Subcutaneous abdominal adipose tissue (tissue), 5 donors: ENCODE measurements at regions not wholly inside any gene's neighbourhood (a gene's known extent, or its start where the extent isn't known, plus 50 kb on each side); places are given as distances from the start of the nearest gene placed in this dataset.

ENCODE experiments used
- H3K27ac ChIP-seq: one replicate; pipeline ENCODE4 v1.7.0; 2013; ENCODE audit warnings: low read depth, mild to moderate bottlenecking, inconsistent platforms, low read length, moderate library complexity
- H3K27me3 ChIP-seq, 5 donors: one replicate each; pipeline ENCODE4 v1.7.0; 2013; ENCODE audit warnings: low read length in 5 of 5, inconsistent platforms in 1 of 5; ENCODE audit not compliant: control insufficient read depth in 5 of 5, insufficient read depth in 4 of 5
- H3K36me3 ChIP-seq, 5 donors: one replicate each; pipeline ENCODE4 v1.7.0; 2013; ENCODE audit warnings: low read length in 5 of 5; ENCODE audit not compliant: control insufficient read depth in 5 of 5, insufficient read depth in 5 of 5
- H3K4me1 ChIP-seq, 5 donors: one replicate each; pipeline ENCODE4 v1.7.0; 2013; ENCODE audit warnings: low read length in 5 of 5, mild to moderate bottlenecking in 3 of 5, moderate library complexity in 1 of 5; ENCODE audit not compliant: control insufficient read depth in 5 of 5, insufficient read depth in 5 of 5
- H3K4me3 ChIP-seq, 5 donors: one replicate each; pipeline ENCODE4 v1.7.0; 2013; ENCODE audit warnings: low read length in 5 of 5, low read depth in 1 of 5
- H3K9ac ChIP-seq, 5 donors: one replicate each; pipeline ENCODE4 v1.7.0; 2013; ENCODE audit warnings: low read length in 5 of 5, mild to moderate bottlenecking in 4 of 5, moderate library complexity in 3 of 5
- H3K9me3 ChIP-seq, 5 donors: one replicate each; pipeline ENCODE4 v1.7.0; 2013; ENCODE audit warnings: low read length in 5 of 5; ENCODE audit not compliant: control insufficient read depth in 5 of 5
- donor health status: healthy.
- donor health status: healthy.
- donor health status: healthy.
- donor health status: healthy.
- donor health status: healthy.

DNA sequence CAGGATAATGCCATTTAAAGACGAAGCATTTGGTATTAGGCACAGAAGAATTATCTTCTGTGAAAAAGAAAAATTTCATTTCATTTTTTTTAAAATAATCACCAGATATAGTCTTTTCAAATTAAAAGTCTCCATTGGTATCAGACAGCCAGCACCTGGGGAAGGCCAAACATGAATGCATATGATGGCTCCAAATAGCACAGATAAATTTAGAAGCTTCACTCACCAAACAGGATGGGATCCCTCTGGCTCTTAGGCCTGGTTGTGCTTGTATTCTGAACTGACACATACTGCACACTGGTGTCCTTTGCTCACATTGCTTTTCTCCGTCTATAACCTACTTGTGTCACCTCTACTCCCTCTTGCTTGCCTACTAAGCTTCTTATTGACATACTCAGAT is 169.5 kb upstream of the CHRM2 start:
- no peak overlapping the region for H3K27ac ChIP-seq
- H3K27me3 ChIP-seq, result no peaks in the 10 kb centered on the region
- no peak overlapping the region for H3K4me3 ChIP-seq
- H3K9me3 ChIP-seq, result no peaks in the 10 kb centered on the region
- no peak overlapping the region for H3K9ac ChIP-seq
- no peaks in the 10 kb centered on the region for H3K36me3 ChIP-seq
- no peaks in the 10 kb centered on the region for H3K4me1 ChIP-seq

DNA sequence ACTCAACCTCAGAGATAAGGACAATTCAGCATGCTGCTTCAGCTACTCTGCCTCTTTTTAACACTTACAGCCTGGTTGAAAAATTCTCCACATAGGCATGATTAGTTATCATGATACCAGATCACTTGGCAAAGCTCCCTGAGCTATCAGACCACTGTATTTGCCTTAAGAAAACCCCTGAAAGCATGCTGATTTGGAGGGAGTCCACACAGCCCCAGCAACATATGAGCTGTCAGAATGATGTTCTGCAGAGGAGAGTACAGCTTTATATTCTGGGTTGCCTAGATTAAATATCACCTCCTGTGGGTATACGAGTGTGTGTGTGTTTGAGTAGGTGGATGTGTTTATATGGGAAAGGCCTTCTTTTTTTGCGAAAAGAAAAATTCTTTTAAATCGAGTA is 170.2 kb upstream of the CHRM2 start:
- Histone ChIP-seq H3K9ac (no peak overlapping the region), H3K27me3 (no peaks in the 10 kb centered on the region), H3K4me3 (no peak overlapping the region), H3K27ac (no peak overlapping the region), H3K36me3 (no peaks in the 10 kb centered on the region), H3K9me3 (no peaks in the 10 kb centered on the region), H3K4me1 (no peaks in the 10 kb centered on the region)

- H3K4me3 ChIP-seq, result no peak overlapping the region
- H3K27me3 ChIP-seq, result no peaks in the 10 kb centered on the region
- H3K9me3 ChIP-seq, result no peaks in the 10 kb centered on the region
- H3K36me3 ChIP-seq, result no peaks in the 10 kb centered on the region
- H3K4me1 ChIP-seq, result no peaks in the 10 kb centered on the region
- no peak overlapping the region for H3K27ac ChIP-seq
- H3K9ac ChIP-seq, result no peak overlapping the region
Measured at GRCh38 chr7:136697271-136697670, 171.2 kb upstream of the CHRM2 start.

GRCh38 chr7:136693166-136694119 is 175.0 kb upstream of the CHRM2 start:
- Histone ChIP-seq H3K4me1 (no peaks in the 10 kb centered on the region), H3K4me3 (no peak overlapping the region), H3K27ac (no peak overlapping the region)

DNA sequence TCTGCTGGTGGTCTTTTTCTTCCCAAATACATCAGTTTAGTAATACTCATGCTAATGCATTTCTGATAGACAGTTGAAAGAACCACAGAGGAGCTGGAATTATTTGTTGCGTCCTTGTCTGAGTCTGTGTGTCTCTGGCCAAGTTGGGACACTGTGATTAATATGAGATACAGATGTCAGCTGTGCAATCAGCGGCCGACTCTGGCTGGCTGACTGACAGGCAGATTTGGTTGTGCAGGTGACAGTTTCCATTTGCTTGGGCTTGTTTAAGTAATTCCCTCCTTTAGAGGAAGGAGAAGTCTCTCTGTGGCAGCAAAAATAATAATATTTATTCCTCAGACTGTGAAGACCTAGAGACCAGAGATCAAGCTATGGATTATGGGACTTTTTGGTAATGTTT is 176.2 kb upstream of the CHRM2 start:
- Histone ChIP-seq H3K4me1 (no peaks in the 10 kb centered on the region), H3K4me3 (no peak overlapping the region), H3K27me3 (no peaks in the 10 kb centered on the region), H3K9ac (no peak overlapping the region), H3K36me3 (no peaks in the 10 kb centered on the region), H3K27ac (no peak overlapping the region), H3K9me3 (no peaks in the 10 kb centered on the region)

More at GRCh38 chr7:136693166-136694119, 175.0 kb upstream of the CHRM2 start:
- Histone ChIP-seq H3K9ac (no peak overlapping the region), H3K9me3 (no peaks in the 10 kb centered on the region), H3K36me3 (no peaks in the 10 kb centered on the region), H3K27me3 (no peaks in the 10 kb centered on the region)

- no peaks in the 10 kb centered on the region for H3K27me3 ChIP-seq
- no peaks in the 10 kb centered on the region for H3K9me3 ChIP-seq
- no peaks in the 10 kb centered on the region for H3K4me1 ChIP-seq
- H3K36me3 ChIP-seq, result no peaks in the 10 kb centered on the region
- no peak overlapping the region for H3K27ac ChIP-seq
- H3K4me3 ChIP-seq, result no peak overlapping the region
- no peak overlapping the region for H3K9ac ChIP-seq
Measured at GRCh38 chr7:136688601-136689000, 179.9 kb upstream of the CHRM2 start.

- Histone ChIP-seq H3K9ac (no peak overlapping the region), H3K4me3 (no peak overlapping the region), H3K27ac (no peak overlapping the region), H3K36me3 (no peaks in the 10 kb centered on the region), H3K9me3 (no peaks in the 10 kb centered on the region), H3K4me1 (no peaks in the 10 kb centered on the region), H3K27me3 (no peaks in the 10 kb centered on the region)
Measured at GRCh38 chr7:136687693-136688322, 180.6 kb upstream of the CHRM2 start.

- Histone ChIP-seq H3K4me1 (no peaks in the 10 kb centered on the region), H3K9ac (no peak overlapping the region), H3K9me3 (no peaks in the 10 kb centered on the region), H3K4me3 (no peak overlapping the region), H3K36me3 (no peaks in the 10 kb centered on the region), H3K27me3 (no peaks in the 10 kb centered on the region), H3K27ac (no peak overlapping the region)
Measured at GRCh38 chr7:136685501-136686173, 182.8 kb upstream of the CHRM2 start.

- Histone ChIP-seq H3K4me3 (peak overlapping the region in 1 of 5 donors; percentile 15), H3K36me3 (no peaks in the 10 kb centered on the region), H3K4me1 (peaks cover 0 to 9% (median 7%) of the 10 kb centered on the region in 5 donors), H3K27me3 (no peaks in the 10 kb centered on the region), H3K9me3 (peaks cover 4 to 7% (median 5%) of the 10 kb centered on the region in 5 donors), H3K9ac (no peak overlapping the region), H3K27ac (no peak overlapping the region)
Measured at GRCh38 chr7:136677471-136678365, 190.7 kb upstream of the CHRM2 start.
